ENCODE measurements at regions not wholly inside any gene's neighbourhood (a gene's known extent, or its start where the extent isn't known, plus 50 kb on each side); places are given as distances from the start of the nearest gene placed in this dataset.

- Histone ChIP-seq H3K4me1 (ENCODE audit: control insufficient read depth, insufficient read depth, low read length) (no peaks in the 10 kb centered on the region), H3K4me3 (ENCODE audit: low read length in 2 of 2) (no peak overlapping the region), H3K27ac (ENCODE audit: low read length) (no peak overlapping the region), H3K36me3 (ENCODE audit: control insufficient read depth in 2 of 2, insufficient read depth in 2 of 2, low read length in 2 of 2) (no peaks in the 10 kb centered on the region), H3K27me3 (ENCODE audit: control insufficient read depth in 1 of 2, insufficient read depth in 2 of 2, low read length in 2 of 2) (no peaks in the 10 kb centered on the region), H3K9me3 (ENCODE audit: control insufficient read depth in 2 of 2, low read length in 2 of 2) (no peaks in the 10 kb centered on the region), H3K9ac (ENCODE audit: low read length in 2 of 2) (no peak overlapping the region)
Observed at GRCh38 chr13:104837756-104838155, 1697.7 kb downstream of the EFNB2 start.

GRCh38 chr13:104833221-104833620 is 1702.2 kb downstream of the EFNB2 start:
- Histone ChIP-seq H3K27me3 (ENCODE audit: control insufficient read depth in 1 of 2, insufficient read depth in 2 of 2, low read length in 2 of 2) (no peaks in the 10 kb centered on the region), H3K27ac (ENCODE audit: low read length) (no peak overlapping the region), H3K9ac (ENCODE audit: low read length in 2 of 2) (no peak overlapping the region), H3K36me3 (ENCODE audit: control insufficient read depth in 2 of 2, insufficient read depth in 2 of 2, low read length in 2 of 2) (no peaks in the 10 kb centered on the region), H3K9me3 (ENCODE audit: control insufficient read depth in 2 of 2, low read length in 2 of 2) (no peaks in the 10 kb centered on the region), H3K4me1 (ENCODE audit: control insufficient read depth, insufficient read depth, low read length) (no peaks in the 10 kb centered on the region), H3K4me3 (ENCODE audit: low read length in 2 of 2) (no peak overlapping the region)

GRCh38 chr13:104832231-104832630 is 1703.2 kb downstream of the EFNB2 start:
- Histone ChIP-seq H3K9ac (ENCODE audit: low read length in 2 of 2) (no peak overlapping the region), H3K36me3 (ENCODE audit: control insufficient read depth in 2 of 2, insufficient read depth in 2 of 2, low read length in 2 of 2) (no peaks in the 10 kb centered on the region), H3K4me1 (ENCODE audit: control insufficient read depth, insufficient read depth, low read length) (no peaks in the 10 kb centered on the region), H3K27ac (ENCODE audit: low read length) (no peak overlapping the region), H3K4me3 (ENCODE audit: low read length in 2 of 2) (no peak overlapping the region), H3K9me3 (ENCODE audit: control insufficient read depth in 2 of 2, low read length in 2 of 2) (no peaks in the 10 kb centered on the region), H3K27me3 (ENCODE audit: control insufficient read depth in 1 of 2, insufficient read depth in 2 of 2, low read length in 2 of 2) (no peaks in the 10 kb centered on the region)

GRCh38 chr13:104831831-104832230 is 1703.6 kb downstream of the EFNB2 start:
- H3K4me3 ChIP-seq (ENCODE audit: low read length in 2 of 2), result no peak overlapping the region
- H3K4me1 ChIP-seq (ENCODE audit: control insufficient read depth, insufficient read depth, low read length), result no peaks in the 10 kb centered on the region
- H3K27me3 ChIP-seq (ENCODE audit: control insufficient read depth in 1 of 2, insufficient read depth in 2 of 2, low read length in 2 of 2), result no peaks in the 10 kb centered on the region
- no peak overlapping the region for H3K9ac ChIP-seq (ENCODE audit: low read length in 2 of 2)
- no peaks in the 10 kb centered on the region for H3K36me3 ChIP-seq (ENCODE audit: control insufficient read depth in 2 of 2, insufficient read depth in 2 of 2, low read length in 2 of 2)
- H3K9me3 ChIP-seq (ENCODE audit: control insufficient read depth in 2 of 2, low read length in 2 of 2), result no peaks in the 10 kb centered on the region
- H3K27ac ChIP-seq (ENCODE audit: low read length), result no peak overlapping the region

GRCh38 chr13:104823709-104824108 is 1711.8 kb downstream of the EFNB2 start:
- Histone ChIP-seq H3K27me3 (ENCODE audit: control insufficient read depth in 1 of 2, insufficient read depth in 2 of 2, low read length in 2 of 2) (no peaks in the 10 kb centered on the region), H3K9me3 (ENCODE audit: control insufficient read depth in 2 of 2, low read length in 2 of 2) (peaks cover 0 to 2% of the 10 kb centered on the region in 2 donors), H3K4me3 (ENCODE audit: low read length in 2 of 2) (no peak overlapping the region), H3K27ac (ENCODE audit: low read length) (no peak overlapping the region), H3K9ac (ENCODE audit: low read length in 2 of 2) (no peak overlapping the region), H3K4me1 (ENCODE audit: control insufficient read depth, insufficient read depth, low read length) (no peaks in the 10 kb centered on the region), H3K36me3 (ENCODE audit: control insufficient read depth in 2 of 2, insufficient read depth in 2 of 2, low read length in 2 of 2) (no peaks in the 10 kb centered on the region)

GRCh38 chr13:104823071-104823470 is 1712.4 kb downstream of the EFNB2 start:
- no peak overlapping the region for H3K9ac ChIP-seq (ENCODE audit: low read length in 2 of 2)
- H3K4me3 ChIP-seq (ENCODE audit: low read length in 2 of 2), result no peak overlapping the region
- H3K27ac ChIP-seq (ENCODE audit: low read length), result no peak overlapping the region
- H3K9me3 ChIP-seq (ENCODE audit: control insufficient read depth in 2 of 2, low read length in 2 of 2), result peaks cover 0 to 2% of the 10 kb centered on the region in 2 donors
- H3K4me1 ChIP-seq (ENCODE audit: control insufficient read depth, insufficient read depth, low read length), result no peaks in the 10 kb centered on the region
- H3K27me3 ChIP-seq (ENCODE audit: control insufficient read depth in 1 of 2, insufficient read depth in 2 of 2, low read length in 2 of 2), result no peaks in the 10 kb centered on the region
- no peaks in the 10 kb centered on the region for H3K36me3 ChIP-seq (ENCODE audit: control insufficient read depth in 2 of 2, insufficient read depth in 2 of 2, low read length in 2 of 2)

GRCh38 chr13:104817271-104817670 is 1718.2 kb downstream of the EFNB2 start:
- Histone ChIP-seq H3K27ac (ENCODE audit: low read length) (no peak overlapping the region), H3K9me3 (ENCODE audit: control insufficient read depth in 2 of 2, low read length in 2 of 2) (no peaks in the 10 kb centered on the region), H3K9ac (ENCODE audit: low read length in 2 of 2) (no peak overlapping the region)

GRCh38 chr13:104816726-104817125 is 1718.7 kb downstream of the EFNB2 start:
- Histone ChIP-seq H3K4me3 (ENCODE audit: low read length in 2 of 2) (no peak overlapping the region), H3K9ac (ENCODE audit: low read length in 2 of 2) (no peak overlapping the region), H3K27me3 (ENCODE audit: control insufficient read depth in 1 of 2, insufficient read depth in 2 of 2, low read length in 2 of 2) (no peaks in the 10 kb centered on the region), H3K27ac (ENCODE audit: low read length) (no peak overlapping the region), H3K9me3 (ENCODE audit: control insufficient read depth in 2 of 2, low read length in 2 of 2) (no peaks in the 10 kb centered on the region), H3K4me1 (ENCODE audit: control insufficient read depth, insufficient read depth, low read length) (no peaks in the 10 kb centered on the region), H3K36me3 (ENCODE audit: control insufficient read depth in 2 of 2, insufficient read depth in 2 of 2, low read length in 2 of 2) (no peaks in the 10 kb centered on the region)

More at GRCh38 chr13:104817271-104817670, 1718.2 kb downstream of the EFNB2 start:
- no peaks in the 10 kb centered on the region for H3K27me3 ChIP-seq (ENCODE audit: control insufficient read depth in 1 of 2, insufficient read depth in 2 of 2, low read length in 2 of 2)
- no peaks in the 10 kb centered on the region for H3K36me3 ChIP-seq (ENCODE audit: control insufficient read depth in 2 of 2, insufficient read depth in 2 of 2, low read length in 2 of 2)
- no peak overlapping the region for H3K4me3 ChIP-seq (ENCODE audit: low read length in 2 of 2)
- H3K4me1 ChIP-seq (ENCODE audit: control insufficient read depth, insufficient read depth, low read length), result no peaks in the 10 kb centered on the region

- Histone ChIP-seq H3K9ac (ENCODE audit: low read length in 2 of 2) (no peak overlapping the region), H3K4me1 (ENCODE audit: control insufficient read depth, insufficient read depth, low read length) (no peaks in the 10 kb centered on the region), H3K4me3 (ENCODE audit: low read length in 2 of 2) (no peak overlapping the region), H3K27me3 (ENCODE audit: control insufficient read depth in 1 of 2, insufficient read depth in 2 of 2, low read length in 2 of 2) (no peaks in the 10 kb centered on the region), H3K9me3 (ENCODE audit: control insufficient read depth in 2 of 2, low read length in 2 of 2) (no peaks in the 10 kb centered on the region), H3K27ac (ENCODE audit: low read length) (no peak overlapping the region), H3K36me3 (ENCODE audit: control insufficient read depth in 2 of 2, insufficient read depth in 2 of 2, low read length in 2 of 2) (no peaks in the 10 kb centered on the region)
Observed at GRCh38 chr13:104810242-104810641, 1725.2 kb downstream of the EFNB2 start.

- Histone ChIP-seq H3K4me1 (ENCODE audit: control insufficient read depth, insufficient read depth, low read length) (no peaks in the 10 kb centered on the region), H3K27me3 (ENCODE audit: control insufficient read depth in 1 of 2, insufficient read depth in 2 of 2, low read length in 2 of 2) (no peaks in the 10 kb centered on the region), H3K27ac (ENCODE audit: low read length) (no peak overlapping the region), H3K4me3 (ENCODE audit: low read length in 2 of 2) (no peak overlapping the region), H3K9ac (ENCODE audit: low read length in 2 of 2) (no peak overlapping the region), H3K9me3 (ENCODE audit: control insufficient read depth in 2 of 2, low read length in 2 of 2) (no peaks in the 10 kb centered on the region), H3K36me3 (ENCODE audit: control insufficient read depth in 2 of 2, insufficient read depth in 2 of 2, low read length in 2 of 2) (no peaks in the 10 kb centered on the region)
Observed at GRCh38 chr13:104809483-104809882, 1726.0 kb downstream of the EFNB2 start.

- Histone ChIP-seq H3K27me3 (ENCODE audit: control insufficient read depth in 1 of 2, insufficient read depth in 2 of 2, low read length in 2 of 2) (no peaks in the 10 kb centered on the region), H3K4me3 (ENCODE audit: low read length in 2 of 2) (no peak overlapping the region), H3K9ac (ENCODE audit: low read length in 2 of 2) (no peak overlapping the region), H3K36me3 (ENCODE audit: control insufficient read depth in 2 of 2, insufficient read depth in 2 of 2, low read length in 2 of 2) (no peaks in the 10 kb centered on the region), H3K9me3 (ENCODE audit: control insufficient read depth in 2 of 2, low read length in 2 of 2) (no peaks in the 10 kb centered on the region), H3K27ac (ENCODE audit: low read length) (no peak overlapping the region), H3K4me1 (ENCODE audit: control insufficient read depth, insufficient read depth, low read length) (no peaks in the 10 kb centered on the region)
Observed at GRCh38 chr13:104805346-104805745, 1730.1 kb downstream of the EFNB2 start.
